ENCODE measurements at regions not wholly inside any gene's neighbourhood (a gene's known extent, or its start where the extent isn't known, plus 50 kb on each side); places are given as distances from the start of the nearest gene placed in this dataset.
"Not testable (repeated sequence)": the region's sequence is repeated elsewhere in the genome, so short reads cannot be mapped to it uniquely, and the experiment has no call there.

DNA sequence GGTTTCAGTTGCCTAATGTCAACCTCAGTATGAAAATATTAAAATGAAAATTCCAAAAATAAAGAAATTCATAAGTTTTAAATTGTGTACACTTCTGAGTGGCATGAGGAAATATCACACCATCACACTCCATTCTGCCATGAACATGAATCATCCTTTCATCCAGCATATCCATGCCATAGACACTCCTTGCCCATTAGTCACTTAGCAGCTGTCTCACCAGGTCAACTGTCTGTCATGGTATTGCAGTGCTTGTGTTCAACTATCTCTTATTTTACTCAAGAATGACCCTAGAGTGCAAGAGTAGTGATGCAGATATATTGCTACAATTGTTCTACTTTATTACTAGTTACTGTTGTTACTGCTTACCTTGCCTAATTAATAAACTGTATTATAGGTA is 712.4 kb downstream of the EPHA7 start:
- DNase-seq: no peak

- DNase-seq: no peak
Measured at GRCh38 chr6:92701425-92702096, 717.8 kb downstream of the EPHA7 start.

GRCh38 chr6:92700411-92700810 is 718.9 kb downstream of the EPHA7 start:
- DNase-seq: no peak

- no peak for DNase-seq
Measured at GRCh38 chr6:92690997-92691599, 728.3 kb downstream of the EPHA7 start.

DNA sequence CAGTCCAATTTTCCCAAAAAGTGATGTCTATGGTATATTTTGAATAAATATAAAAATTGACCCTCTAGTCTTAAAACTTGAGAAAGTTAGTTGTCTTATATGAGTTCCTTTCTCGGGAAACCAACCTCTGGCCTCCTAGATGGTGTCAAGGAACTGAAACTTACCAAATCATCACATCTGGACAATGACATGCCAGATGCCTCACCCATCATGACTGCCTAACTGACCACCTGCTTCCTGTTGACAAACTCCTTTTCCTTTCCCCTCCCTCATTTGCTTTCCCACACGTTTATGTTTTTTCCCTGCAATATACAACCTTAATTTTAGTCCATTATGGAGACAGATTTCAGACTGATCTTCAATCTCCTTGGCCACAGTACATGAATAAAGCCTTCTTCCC is 731.0 kb downstream of the EPHA7 start:
- no peak for DNase-seq

GRCh38 chr6:92687278-92687677 is 732.1 kb downstream of the EPHA7 start:
- no peak for DNase-seq

GRCh38 chr6:92684386-92684785 is 735.0 kb downstream of the EPHA7 start:
- no peak for DNase-seq

DNA sequence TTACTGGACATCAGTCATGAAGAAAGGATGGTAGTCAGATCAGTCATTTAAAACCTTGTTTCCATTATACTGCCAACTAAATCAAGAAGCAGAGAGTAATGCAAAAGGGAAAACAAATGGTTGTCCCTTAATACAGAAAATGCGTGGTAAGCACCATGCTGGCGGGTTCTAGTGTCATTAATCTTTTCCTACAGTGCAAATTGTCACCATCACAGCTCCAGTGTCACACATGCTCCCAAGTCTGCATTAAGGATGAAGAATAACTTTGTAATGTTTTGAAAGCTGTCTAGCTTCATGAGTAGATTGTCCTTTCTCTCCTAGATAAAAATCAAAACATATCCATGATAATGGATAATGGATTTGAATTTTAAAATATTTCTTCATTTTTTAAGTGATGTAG is 735.6 kb downstream of the EPHA7 start:
- no peak for DNase-seq

DNA sequence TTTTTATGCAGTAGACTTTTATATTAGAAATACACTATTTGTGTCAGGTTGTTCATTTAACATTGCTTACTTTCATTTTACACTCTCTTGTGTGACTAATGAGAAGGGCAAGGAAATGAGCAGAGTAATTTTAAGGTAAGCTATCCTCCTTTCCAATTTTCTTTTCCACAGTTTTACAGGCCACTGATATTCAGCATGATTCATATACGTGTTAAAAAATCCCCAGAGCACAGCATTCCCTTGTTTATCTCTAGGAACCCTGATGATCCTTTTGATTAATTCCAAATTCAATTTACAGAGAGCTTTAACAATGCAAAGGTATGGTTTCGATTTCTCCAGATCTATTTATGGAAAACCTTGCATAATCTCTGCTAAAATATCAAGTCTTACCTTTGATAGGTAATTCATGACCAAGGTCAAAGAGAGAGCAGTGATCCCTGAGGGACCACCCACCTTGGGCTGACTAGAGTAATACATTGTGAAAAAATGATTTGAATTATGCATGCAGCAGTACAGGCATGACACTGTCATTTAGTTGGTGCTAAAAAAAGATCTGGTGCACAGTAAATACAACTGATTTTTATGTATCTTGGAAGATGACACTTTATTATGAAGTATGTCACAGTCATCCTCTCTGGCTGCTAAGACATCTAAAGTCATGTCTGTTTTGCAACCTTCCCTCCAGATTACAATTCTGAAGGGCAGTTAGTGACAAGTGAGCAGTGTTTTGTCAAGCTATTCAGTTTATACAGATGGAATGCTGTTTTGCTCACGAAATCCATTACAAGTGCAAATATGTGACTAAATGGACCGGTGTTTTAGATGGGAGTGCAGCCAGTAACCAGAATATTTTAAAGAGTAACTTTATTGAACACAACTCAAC is 736.6 kb downstream of the EPHA7 start:
- DNase-seq: no peak

DNA sequence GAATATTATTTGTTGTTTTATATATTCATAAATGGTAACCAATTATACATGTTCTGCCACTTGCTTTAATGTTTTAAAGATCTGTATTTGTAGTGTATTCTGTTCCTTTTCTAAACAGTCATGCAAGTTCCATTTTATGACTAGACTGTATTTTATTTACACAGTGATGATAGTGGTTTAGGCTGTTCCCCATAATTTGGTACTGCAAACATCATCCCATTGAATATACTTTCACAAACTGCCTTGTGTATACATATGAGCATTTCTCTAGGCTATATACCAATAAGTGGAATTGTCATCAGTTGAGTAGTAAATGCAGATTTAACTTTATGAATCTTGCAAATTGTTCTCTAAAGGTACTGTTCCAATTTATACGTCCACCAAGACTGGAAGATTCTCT is 738.0 kb downstream of the EPHA7 start:
- no peak for DNase-seq

DNA sequence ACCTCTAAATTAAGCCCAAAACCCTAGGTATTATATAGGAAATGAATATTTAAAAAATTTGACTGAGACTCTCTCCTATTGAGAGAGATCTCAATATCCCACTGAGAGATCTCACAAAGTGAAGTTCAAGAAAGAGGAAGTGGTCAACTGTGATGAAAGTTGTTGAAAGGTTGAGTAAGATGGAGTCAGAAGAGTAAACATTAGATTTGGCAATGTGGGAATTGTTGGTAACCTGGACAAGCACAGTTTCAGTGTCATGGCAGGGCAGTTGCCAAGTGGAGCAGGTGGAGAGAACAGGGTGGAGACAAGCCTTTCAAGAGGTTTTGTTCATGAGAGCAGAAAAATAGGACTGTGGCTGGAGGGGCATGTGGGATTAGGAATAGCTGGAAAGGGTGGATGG is 747.9 kb downstream of the EPHA7 start:
- DNase-seq: peak; percentile 46

- no peak for DNase-seq
Measured at GRCh38 chr6:92667843-92668242, 751.5 kb downstream of the EPHA7 start.

DNA sequence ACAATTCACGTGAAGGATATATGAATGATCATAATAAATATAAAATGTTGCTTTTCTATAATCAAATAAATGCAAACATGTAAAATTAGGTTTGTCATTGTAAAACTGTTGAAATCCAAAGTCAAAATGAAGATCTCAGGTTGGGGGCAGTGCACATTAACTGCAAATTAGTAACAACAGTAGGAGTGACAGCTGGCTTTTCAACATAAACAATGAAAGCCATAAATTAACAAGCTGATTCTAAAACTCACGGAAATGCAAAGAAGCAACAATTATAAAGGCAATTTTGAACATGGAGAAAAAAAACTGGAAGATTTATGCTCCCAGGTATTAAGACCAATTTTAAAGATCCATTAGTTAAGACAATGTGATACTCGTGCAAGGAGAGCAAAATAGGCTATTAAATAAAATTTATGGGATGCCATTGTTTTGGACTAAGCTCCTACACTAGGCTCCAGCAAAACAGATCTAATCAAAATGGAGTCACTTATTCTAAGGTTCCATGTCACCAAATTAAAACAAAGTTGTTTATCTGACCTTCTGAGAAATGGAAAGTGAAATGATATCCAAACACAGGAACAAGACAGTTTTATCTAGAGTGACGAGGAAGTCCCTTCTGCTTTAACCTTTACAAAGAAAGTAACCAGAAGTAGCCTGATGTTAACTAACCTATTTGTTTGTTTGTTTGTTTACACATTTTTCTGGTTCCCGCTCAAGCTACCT is 770.8 kb downstream of the EPHA7 start:
- DNase-seq: no peak

GRCh38 chr6:92647630-92648029 is 771.7 kb downstream of the EPHA7 start:
- no peak for DNase-seq

GRCh38 chr6:92644104-92644791 is 775.1 kb downstream of the EPHA7 start:
- DNase-seq: not testable (repeated sequence)

DNA sequence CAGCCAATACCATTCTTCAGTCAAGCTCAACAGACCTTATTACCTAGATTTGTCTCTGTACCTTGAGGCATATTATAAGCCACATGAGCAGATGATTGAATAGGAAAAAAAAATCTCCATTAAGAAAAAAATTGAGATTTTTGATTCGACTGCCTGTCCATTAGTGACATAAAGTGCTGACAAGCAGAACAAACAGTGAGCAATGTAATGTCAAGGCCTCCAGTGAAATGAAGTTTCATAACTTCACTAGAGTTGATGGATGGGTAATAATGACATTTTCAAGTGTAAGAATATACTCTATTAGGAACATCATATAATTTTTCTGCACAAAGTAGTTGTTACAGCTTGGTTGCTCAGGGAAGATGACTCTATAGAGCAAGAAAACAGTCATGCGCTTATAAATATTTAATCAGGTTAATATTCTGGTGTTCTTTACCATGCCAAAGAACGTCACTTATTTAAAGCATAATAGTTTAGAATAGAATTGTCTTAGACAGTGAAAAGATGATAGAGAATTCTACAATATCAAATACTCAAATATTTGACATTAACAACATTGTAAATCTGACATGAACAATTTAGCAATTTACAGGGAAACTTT is 783.7 kb downstream of the EPHA7 start:
- DNase-seq: no peak

DNA sequence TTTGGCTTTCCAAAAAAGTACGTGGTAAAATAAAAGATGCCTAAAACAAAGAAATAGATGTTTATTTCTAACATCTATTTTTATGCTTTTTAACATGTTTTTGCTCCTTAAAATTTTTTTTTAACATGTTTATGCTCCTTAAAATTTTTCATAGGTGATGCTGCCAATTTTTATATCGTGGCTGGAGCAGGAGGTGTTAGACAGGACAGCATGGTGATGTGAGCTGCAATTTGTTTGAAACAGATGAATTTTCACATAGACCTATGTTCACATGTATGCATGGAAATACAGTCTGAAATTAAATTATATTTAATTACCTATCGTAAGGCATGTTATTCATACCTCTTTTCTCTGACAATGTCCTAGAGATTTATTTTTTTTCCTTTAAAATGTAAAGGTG is 784.8 kb downstream of the EPHA7 start:
- DNase-seq: no peak

GRCh38 chr6:92623431-92623830 is 795.9 kb downstream of the EPHA7 start:
- DNase-seq: no peak

GRCh38 chr6:92617721-92618120 is 801.6 kb downstream of the EPHA7 start:
- no peak for DNase-seq

DNA sequence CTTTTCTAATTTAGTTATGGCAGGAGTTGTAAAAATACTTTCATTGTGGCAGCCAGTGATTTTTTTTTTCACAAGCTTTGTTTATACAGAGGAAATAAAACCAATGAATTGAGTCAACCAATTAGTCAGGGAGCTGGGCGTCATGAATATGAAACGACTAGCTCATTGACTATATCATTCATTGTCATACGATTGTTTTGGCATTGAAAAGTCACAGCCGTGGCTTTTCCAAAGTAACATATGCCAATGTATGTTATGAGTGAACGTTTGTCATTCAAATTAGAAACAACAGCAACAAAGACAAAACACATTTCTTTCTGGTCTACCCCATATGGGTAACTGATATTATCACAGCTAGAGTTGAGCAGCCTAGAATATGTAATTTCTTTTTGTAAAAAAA is 810.6 kb downstream of the EPHA7 start:
- DNase-seq: no peak

DNA sequence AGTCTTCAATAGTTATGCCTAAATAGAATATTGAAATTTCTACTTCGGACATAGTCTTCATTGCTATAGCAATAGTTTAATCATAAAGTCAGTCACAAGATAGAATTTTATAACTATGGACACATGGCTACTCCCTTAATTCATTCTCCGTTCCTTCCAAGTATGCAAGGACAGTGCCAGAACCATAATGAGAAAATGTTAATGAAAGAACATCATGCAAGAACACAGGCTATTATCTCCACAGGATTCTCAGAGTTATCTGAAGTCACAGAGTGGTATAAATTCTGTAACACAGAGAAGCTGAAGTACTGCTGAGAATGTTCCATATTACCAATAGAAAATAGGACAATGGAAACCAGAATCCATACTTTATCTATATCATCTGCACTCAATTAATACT is 826.2 kb downstream of the EPHA7 start:
- DNase-seq: no peak

DNA sequence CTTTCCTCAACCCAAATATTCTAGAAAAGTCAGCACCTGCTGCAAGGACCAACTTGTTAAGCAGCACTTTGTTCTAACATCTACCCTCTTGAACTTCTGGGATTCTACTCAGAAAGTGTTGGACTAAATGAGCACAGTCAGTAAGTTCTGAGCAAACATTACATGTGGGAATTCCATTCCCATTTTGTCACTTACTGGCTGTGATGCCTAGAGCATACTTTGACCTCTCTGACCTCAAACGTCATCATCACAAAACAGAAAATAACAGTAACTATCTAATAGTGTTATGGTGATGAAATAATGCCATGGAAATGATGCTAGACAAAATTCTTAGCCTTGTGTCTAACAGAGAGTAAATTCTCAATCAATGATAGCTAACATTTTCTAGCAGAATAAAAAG is 829.4 kb downstream of the EPHA7 start:
- DNase-seq: no peak
